A549 (cell line): ENCODE measurements at regions not wholly inside any gene's neighbourhood (a gene's known extent, or its start where the extent isn't known, plus 50 kb on each side); places are given as distances from the start of the nearest gene placed in this dataset.

Experiments used
- FOXS1 ChIP-seq: fragments of 250-450 bp; sonication (Bioruptor Pico); IDR thresholded peaks from 2 replicates; pipeline ENCODE4 v1.5.0; 2020; ENCODE audit warnings: mild to moderate bottlenecking, moderate library complexity
- TF ChIP-seq, protein P1 (sequence below): fragments of >200 bp; sonication (Bioruptor Twin); formaldehyde crosslinking; IDR thresholded peaks from 2 replicates; pipeline ENCODE4 v1.6.1; 2016

DNA sequence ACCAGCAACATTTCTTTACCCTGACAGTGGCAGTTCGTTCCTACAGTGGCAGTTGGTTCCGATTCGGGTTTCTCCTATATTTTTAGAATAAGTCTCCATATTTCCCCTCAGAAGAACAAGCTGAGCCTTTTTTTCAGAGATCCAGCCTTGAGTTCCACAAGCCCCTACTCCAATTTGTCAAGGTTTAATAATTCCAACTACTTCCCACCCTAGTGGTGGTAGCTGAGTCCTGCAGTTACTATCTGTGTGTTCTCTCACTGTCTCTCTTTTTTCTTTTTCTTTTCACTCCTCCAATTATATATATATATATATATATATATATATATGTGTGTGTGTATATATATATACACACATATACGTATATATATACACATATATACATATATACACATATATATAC is 1347.3 kb downstream of the PCDH9 start:
- TF ChIP-seq FOXS1 (CRISPR knock-in tag) = no peak
- TF ChIP-seq, protein P1, sequence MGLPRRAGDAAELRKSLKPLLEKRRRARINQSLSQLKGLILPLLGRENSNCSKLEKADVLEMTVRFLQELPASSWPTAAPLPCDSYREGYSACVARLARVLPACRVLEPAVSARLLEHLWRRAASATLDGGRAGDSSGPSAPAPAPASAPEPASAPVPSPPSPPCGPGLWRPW = no peak
